ENCODE measurements at regions not wholly inside any gene's neighbourhood (a gene's known extent, or its start where the extent isn't known, plus 50 kb on each side); places are given as distances from the start of the nearest gene placed in this dataset.
A peak's percentile ranks its signal among the peaks of the same experiment; 100 is the strongest.

DNA sequence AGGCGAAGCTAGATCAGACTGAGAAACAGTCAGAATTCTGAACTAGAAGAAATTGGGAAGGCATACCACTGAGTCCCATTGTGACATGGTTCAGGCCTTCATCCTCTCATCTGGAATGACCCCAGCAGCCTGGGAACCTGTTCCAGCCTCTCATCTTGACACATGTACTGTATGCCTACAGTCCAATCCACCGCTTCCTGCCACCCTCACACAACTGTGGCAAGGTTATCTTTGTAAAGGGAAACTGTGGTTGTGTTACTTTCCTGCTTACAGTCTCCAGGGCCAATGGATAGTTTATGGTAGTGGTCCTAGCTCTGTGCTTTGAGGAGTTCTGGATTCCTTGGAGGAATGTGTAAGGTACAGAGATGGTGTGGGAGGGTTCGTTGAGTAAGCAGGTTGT lies 296.9 kb upstream of the TRIB2 start:
- Mint-ChIP-seq H3K27me3 (no peaks in the 10 kb centered on the region), H3K4me1 (peaks cover 15 to 23% (median 21%) of the 10 kb centered on the region in 3 donors), H3K27ac (no peak overlapping the region), H3K4me3 (no peak overlapping the region), H3K9me3 (peaks cover 0 to 2% (median 0%) of the 10 kb centered on the region in 3 donors), H3K36me3 (no peaks in the 10 kb centered on the region)

DNA sequence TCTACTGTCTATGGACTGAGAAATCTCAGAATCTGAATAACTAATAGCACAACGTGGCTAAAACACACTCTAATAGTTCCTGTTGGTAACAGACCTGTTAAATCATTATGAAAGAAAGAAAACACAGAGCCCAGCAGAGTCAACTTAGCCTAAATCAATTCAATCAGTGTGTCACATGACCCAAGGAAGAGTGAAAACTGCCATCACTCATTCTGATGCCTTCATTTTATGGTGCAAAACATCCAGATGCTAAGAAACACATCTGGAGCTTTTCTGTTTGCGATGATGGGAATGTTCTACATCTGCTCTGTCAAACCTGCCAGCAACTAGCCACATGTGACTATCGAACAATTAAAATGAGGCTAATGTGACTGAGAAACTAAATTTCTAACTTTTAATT lies 295.7 kb upstream of the TRIB2 start:
- H3K4me1 Mint-ChIP-seq = peaks cover 14 to 18% (median 17%) of the 10 kb centered on the region in 3 donors
- no peak overlapping the region for H3K27ac Mint-ChIP-seq
- no peaks in the 10 kb centered on the region for H3K9me3 Mint-ChIP-seq
- H3K27me3 Mint-ChIP-seq = no peaks in the 10 kb centered on the region
- H3K36me3 Mint-ChIP-seq = no peaks in the 10 kb centered on the region
- no peak overlapping the region for H3K4me3 Mint-ChIP-seq

DNA sequence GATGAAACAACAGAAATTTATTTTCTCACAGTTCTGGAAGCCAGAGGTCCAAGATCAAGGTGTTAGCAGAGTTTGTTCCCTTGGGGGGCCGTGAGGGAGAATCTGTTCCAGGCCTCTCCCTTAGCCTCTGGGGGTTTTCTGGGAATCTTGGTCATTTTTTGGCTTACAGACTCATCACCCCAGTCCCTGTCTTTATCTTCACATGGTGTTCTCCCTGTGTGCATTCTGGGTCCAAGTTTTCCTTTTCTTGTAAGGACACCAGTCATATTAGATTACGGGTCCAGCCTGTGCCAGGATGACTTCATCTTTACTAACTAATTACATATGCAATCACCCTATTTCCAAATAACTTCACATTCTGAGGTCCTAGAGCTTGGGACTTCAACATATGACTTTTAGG lies 292.5 kb upstream of the TRIB2 start:
- Mint-ChIP-seq H3K4me1 (peaks cover 0 to 2% (median 2%) of the 10 kb centered on the region in 3 donors), H3K27me3 (no peaks in the 10 kb centered on the region), H3K4me3 (no peak overlapping the region), H3K27ac (no peak overlapping the region), H3K9me3 (no peaks in the 10 kb centered on the region), H3K36me3 (no peaks in the 10 kb centered on the region)

DNA sequence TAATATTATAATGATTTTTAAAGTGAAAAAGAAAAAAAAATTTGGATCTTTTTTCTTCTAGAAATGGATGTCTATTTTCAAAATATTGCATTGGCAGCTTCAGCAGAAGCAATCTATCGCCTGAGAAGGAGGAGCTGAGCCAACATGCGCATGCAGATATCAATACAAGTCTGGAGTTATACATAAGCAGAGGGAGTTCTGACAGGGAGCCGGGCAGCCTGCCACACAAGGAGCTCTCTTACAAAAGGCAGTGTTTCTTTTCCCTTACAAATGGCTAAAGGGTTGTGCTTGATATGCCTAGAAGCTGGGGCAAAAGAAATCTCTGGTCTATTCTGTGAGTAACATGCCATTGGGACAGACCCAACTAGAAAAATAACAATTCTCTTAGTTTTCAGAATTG lies 291.9 kb upstream of the TRIB2 start:
- H3K36me3 Mint-ChIP-seq = no peaks in the 10 kb centered on the region
- H3K9me3 Mint-ChIP-seq = no peaks in the 10 kb centered on the region
- no peak overlapping the region for H3K4me3 Mint-ChIP-seq
- no peaks in the 10 kb centered on the region for H3K27me3 Mint-ChIP-seq
- peaks cover 0 to 4% (median 2%) of the 10 kb centered on the region in 3 donors for H3K4me1 Mint-ChIP-seq
- H3K27ac Mint-ChIP-seq = peak overlapping the region in 1 of 3 donors; percentile 68

DNA sequence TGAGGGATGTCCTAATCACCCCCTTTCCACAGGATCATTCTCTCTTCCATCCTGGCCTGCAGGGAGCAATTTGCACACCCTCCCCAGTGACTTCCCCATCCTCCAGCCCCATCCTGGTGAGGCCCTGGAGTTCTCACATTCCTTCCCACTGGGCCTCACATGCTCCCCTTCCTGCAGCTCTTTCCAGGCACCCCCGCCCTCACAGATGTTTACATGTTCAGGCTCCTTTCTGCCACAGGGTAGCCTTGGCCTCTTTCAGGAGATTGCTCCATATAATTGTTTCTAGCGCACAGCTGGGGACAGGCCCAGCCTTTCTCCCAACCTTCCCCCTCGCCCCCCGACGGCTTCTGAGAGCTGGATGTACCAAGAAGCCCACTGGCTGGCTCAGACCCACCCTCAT lies 288.4 kb upstream of the TRIB2 start:
- peaks cover 6 to 15% (median 8%) of the 10 kb centered on the region in 3 donors for H3K4me1 Mint-ChIP-seq
- no peak overlapping the region for H3K4me3 Mint-ChIP-seq
- no peaks in the 10 kb centered on the region for H3K27me3 Mint-ChIP-seq
- H3K27ac Mint-ChIP-seq = no peak overlapping the region
- H3K9me3 Mint-ChIP-seq = no peaks in the 10 kb centered on the region
- H3K36me3 Mint-ChIP-seq = no peaks in the 10 kb centered on the region

DNA sequence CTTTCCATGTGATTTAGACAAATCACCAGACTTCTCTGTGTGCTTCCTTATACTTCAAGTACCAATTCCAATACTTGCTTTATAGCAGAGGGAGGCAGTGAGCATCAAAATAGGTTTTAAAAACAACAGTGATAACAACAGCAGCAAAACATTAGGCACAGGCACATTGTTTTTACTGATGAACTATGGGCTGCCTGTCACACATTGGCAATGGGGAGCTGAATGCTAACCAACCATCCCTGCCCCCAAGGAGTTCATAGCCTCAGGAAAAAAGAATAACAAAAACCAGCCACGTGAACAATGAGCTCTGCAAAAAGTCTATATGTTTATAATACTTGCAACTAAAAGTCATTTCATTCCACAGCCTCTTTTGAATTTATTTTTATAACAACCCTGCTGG lies 287.9 kb upstream of the TRIB2 start:
- Mint-ChIP-seq H3K27ac (peak overlapping the region in 1 of 3 donors; percentile 67), H3K9me3 (no peaks in the 10 kb centered on the region), H3K4me1 (peaks cover 6 to 15% (median 8%) of the 10 kb centered on the region in 3 donors), H3K27me3 (no peaks in the 10 kb centered on the region), H3K36me3 (no peaks in the 10 kb centered on the region), H3K4me3 (no peak overlapping the region)

DNA sequence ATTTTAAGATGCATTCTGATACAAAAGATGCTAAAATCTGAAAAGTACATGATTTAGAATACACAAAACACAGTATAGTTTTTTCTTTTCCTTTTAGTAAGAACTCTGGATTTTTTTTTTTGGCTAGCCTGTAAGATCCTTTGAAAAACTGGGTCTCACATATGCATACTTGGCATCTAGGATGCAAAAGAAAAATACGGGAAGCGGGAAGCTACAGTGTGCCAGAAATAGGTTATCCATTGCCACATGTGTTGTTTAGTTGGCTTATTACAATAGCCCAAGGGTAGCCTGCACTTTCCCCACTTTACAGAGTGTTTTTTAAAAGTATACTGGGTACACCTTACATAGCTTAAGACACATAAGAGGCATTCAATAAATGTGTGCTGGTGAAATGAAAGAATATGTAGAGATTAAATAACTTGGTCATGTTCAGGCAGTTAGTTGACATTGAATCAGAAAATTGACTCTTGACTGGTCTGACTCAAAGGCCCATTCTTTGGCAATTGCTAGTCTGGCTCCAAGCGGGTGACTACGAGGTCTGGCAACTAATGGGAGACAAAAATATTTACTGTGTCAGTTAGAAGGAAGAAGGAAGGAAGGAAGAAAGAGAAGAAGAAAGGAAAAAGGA lies 286.8 kb upstream of the TRIB2 start:
- no peaks in the 10 kb centered on the region for H3K9me3 Mint-ChIP-seq
- peaks cover 6 to 15% (median 8%) of the 10 kb centered on the region in 3 donors for H3K4me1 Mint-ChIP-seq
- no peaks in the 10 kb centered on the region for H3K36me3 Mint-ChIP-seq
- H3K4me3 Mint-ChIP-seq = peak overlapping the region in 2 of 4 donors; percentile 14 to 86
- H3K27me3 Mint-ChIP-seq = no peaks in the 10 kb centered on the region
- peak overlapping the region in 1 of 3 donors; percentile 7 for H3K27ac Mint-ChIP-seq

DNA sequence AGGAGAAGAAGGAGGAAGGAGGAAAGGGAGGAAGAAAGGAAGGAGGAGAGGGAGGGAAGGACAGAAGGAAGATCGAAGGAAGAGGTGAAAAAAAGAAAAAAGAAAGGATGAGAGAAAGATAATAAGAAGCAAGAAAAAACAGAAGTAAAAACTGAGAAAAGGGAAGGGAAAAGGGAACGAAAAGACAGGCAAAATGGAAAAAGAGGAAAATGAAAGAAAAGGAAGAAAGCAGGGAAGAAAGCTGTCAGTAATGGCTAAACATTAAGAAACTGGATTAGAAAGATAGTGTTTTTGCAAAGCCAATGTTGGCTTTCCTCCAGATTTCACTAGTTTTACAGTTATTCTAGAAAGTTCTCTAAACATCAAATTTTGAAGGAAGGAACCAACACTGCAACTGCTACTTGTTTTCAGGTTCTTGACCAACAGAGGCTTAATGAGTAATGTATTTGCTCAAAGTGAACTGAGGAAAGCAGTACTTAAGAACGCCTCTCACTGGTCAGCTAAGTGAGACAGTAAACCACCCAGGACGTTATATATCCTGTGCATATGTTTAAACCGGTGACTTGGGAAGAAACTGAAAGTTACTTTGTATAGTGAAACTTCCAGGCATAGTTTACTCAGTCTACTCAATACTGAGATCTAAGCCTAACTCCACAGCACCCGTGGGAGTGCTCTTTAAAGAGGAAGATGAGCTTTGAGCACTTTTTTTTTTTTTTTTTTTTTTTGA lies 286.2 kb upstream of the TRIB2 start:
- H3K4me3 Mint-ChIP-seq = peak overlapping the region; percentile 47 to 86 (median 62)
- no peaks in the 10 kb centered on the region for H3K9me3 Mint-ChIP-seq
- H3K4me1 Mint-ChIP-seq = peaks cover 6 to 15% (median 8%) of the 10 kb centered on the region in 3 donors
- H3K36me3 Mint-ChIP-seq = no peaks in the 10 kb centered on the region
- peak overlapping the region in 2 of 3 donors; percentile 21 to 59 for H3K27ac Mint-ChIP-seq
- H3K27me3 Mint-ChIP-seq = no peaks in the 10 kb centered on the region

DNA sequence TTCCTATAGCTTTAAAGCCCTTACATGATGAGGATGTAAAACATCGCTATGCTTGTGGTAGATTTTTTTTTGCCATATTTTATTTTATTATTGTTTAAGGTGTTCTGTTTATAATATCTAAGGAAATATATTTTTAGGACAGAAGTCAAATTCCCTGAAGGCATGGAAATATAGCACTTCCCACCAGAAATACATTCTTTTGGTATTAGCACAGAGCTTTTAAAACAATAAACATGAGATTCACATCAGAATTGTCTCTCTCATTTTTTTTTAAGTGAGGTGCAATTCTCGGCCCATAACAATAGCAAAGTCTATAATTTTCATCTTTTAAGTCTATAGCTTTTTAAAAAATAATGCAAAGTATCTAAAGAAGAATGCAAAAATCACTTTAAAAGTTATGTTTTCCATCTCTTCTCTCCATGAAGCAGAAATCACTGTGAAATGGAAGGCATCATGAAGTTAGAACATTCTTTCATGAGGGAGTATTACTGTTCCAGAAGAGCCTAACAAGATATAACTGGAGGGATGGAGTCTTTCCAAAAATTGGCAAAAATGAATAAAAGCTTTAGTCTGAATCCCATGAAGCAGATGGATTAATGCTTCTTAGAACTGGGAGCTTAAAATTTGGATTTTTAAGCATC lies 283.6 kb upstream of the TRIB2 start:
- no peaks in the 10 kb centered on the region for H3K27me3 Mint-ChIP-seq
- H3K9me3 Mint-ChIP-seq = no peaks in the 10 kb centered on the region
- H3K27ac Mint-ChIP-seq = no peak overlapping the region
- H3K4me3 Mint-ChIP-seq = no peak overlapping the region
- H3K36me3 Mint-ChIP-seq = no peaks in the 10 kb centered on the region
- peaks cover 6 to 15% (median 8%) of the 10 kb centered on the region in 3 donors for H3K4me1 Mint-ChIP-seq

DNA sequence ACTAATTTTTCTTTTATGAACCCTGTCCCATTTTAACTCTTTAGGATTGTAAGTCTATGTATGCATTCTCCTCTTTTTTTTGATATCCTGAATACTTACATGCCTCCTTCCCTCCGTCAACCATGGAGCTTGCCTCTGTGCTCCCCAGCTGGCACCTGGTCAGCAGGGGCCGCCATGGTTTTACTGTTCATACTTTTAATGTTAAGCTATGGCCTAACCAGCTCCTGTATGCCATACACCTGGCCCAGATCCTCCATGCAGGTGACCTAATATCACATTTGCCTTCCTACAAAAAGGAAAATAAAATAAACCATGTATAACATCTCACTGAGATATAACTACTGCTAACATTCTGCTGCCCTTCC lies 283.1 kb upstream of the TRIB2 start:
- H3K4me1 Mint-ChIP-seq = peaks cover 6 to 15% (median 8%) of the 10 kb centered on the region in 3 donors
- no peak overlapping the region for H3K27ac Mint-ChIP-seq
- no peaks in the 10 kb centered on the region for H3K9me3 Mint-ChIP-seq
- no peaks in the 10 kb centered on the region for H3K36me3 Mint-ChIP-seq
- H3K4me3 Mint-ChIP-seq = no peak overlapping the region
- H3K27me3 Mint-ChIP-seq = no peaks in the 10 kb centered on the region

DNA sequence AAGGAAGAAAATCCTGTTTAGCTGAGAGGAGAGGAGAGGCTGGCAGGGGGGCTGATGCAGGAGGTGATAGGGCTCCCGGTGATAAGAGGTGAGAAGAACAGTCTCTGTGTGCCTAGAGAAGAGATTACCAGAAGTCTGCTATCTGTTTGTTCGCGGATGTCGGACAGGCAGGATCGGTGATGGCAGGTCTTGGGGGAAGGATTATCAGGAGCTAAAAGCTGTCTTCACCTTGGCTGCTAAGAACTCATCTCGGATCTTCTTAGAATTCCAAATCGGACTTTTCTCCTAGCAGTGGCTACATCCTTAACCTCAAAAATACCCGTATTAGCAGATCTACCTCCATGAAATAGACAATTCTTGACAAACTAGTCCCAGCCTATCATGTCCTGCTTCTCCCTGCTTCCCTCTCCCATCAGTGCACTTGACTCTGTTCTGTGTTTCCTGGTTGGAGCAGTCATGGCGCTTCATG lies 282.1 kb upstream of the TRIB2 start:
- no peaks in the 10 kb centered on the region for H3K27me3 Mint-ChIP-seq

DNA sequence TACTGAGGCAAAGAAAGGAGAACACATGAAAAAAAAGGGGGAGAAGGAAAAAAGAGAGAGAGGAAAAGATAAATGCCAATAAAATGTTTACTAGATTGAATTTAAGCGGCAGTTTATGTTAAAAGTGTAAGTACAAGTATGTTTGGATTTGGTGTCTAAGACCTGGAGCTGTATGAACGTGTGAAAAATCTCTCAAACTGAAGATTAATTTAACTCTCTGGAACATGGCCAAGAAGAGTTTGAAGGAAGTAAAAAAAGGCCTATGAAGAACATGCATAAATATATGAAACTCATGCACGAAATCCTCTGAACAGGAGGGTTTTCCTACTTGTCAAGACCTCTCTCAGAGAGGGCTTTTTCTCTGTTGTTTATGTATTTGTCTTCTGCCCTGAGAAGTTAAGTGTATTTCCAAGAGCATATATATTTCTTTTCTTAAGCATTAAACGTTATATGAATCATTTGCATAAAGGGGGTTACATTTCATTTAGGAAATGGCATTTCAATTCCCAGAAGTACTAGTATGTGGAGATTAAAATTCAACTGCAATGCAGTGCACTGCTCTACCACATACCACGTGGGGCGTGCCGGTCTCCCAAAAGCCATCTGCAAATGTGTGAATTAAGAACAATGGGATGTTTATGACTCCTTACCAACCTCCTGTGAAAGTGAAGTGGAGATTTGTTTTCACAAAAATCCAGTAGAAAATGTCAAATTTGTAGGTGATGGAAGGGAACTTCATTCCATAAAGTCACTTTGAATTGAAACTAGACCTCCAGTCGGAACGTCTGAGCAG lies 281.1 kb upstream of the TRIB2 start:
- Mint-ChIP-seq H3K27ac (no peak overlapping the region), H3K9me3 (no peaks in the 10 kb centered on the region), H3K27me3 (no peaks in the 10 kb centered on the region), H3K4me1 (peaks cover 3 to 5% (median 4%) of the 10 kb centered on the region in 3 donors), H3K36me3 (no peaks in the 10 kb centered on the region), H3K4me3 (no peak overlapping the region)

More for the DNA sequence above, 282.1 kb upstream of the TRIB2 start:
- Mint-ChIP-seq H3K36me3 (no peaks in the 10 kb centered on the region), H3K4me1 (peaks cover 6 to 11% (median 8%) of the 10 kb centered on the region in 3 donors), H3K9me3 (no peaks in the 10 kb centered on the region), H3K4me3 (no peak overlapping the region), H3K27ac (peak overlapping the region in 1 of 3 donors; percentile 58)

DNA sequence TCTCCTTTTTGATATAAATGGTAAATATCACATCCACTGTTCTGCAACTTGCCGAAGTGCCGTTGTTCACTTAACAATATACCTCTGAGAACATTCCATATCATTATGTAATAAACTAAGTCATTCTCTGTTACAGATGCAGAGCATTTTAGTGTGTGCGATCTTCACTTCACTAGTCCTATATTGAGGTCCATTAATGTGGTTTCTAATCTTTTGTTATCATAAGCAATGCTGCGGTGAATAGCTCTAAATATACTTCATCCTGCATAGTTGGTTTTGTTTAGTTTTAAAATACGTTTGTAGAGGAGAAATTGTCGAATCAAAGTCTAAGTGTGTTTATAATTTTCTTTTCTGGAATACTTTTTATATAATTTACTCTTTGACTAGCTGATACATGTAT lies 280.3 kb upstream of the TRIB2 start:
- Mint-ChIP-seq H3K4me3 (no peak overlapping the region), H3K27ac (no peak overlapping the region), H3K4me1 (no peaks in the 10 kb centered on the region)

DNA sequence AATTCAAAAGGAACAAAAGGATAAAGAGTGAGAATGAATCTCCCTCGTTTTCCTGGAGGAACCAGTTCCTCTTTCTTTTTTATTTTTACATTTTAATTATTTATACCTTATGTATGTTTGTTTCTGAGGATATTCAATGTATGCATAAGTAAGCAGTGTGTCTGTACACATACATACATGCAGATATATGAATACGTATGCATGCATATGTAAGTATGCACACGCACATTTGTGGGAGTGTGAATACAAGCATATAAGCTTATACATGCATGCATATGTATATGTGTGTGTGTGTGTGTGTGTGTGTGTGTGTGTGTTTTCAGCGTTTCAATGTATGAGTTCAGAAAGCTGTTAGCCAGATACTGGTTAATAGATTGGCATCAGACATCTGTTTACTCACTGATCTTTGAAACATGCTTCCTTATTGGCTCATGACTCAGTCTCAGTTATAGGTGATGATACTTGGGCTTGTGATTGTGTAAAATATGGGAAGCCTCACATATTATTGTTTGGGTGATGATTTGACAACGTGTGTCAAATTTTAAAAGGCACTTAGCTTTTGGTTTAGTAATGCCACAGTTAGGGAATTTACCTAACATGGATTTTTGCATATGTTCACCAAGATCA lies 279.7 kb upstream of the TRIB2 start:
- H3K4me1 Mint-ChIP-seq = no peaks in the 10 kb centered on the region
- no peaks in the 10 kb centered on the region for H3K36me3 Mint-ChIP-seq
- no peaks in the 10 kb centered on the region for H3K9me3 Mint-ChIP-seq
- no peak overlapping the region for H3K27ac Mint-ChIP-seq
- no peaks in the 10 kb centered on the region for H3K27me3 Mint-ChIP-seq
- H3K4me3 Mint-ChIP-seq = no peak overlapping the region

More for the DNA sequence above, 280.3 kb upstream of the TRIB2 start:
- no peaks in the 10 kb centered on the region for H3K27me3 Mint-ChIP-seq
- no peaks in the 10 kb centered on the region for H3K36me3 Mint-ChIP-seq
- H3K9me3 Mint-ChIP-seq = no peaks in the 10 kb centered on the region

Measured in IgD-negative memory B cell (primary cell).